ENCODE measurements at regions not wholly inside any gene's neighbourhood (a gene's known extent, or its start where the extent isn't known, plus 50 kb on each side); places are given as distances from the start of the nearest gene placed in this dataset.

DNA sequence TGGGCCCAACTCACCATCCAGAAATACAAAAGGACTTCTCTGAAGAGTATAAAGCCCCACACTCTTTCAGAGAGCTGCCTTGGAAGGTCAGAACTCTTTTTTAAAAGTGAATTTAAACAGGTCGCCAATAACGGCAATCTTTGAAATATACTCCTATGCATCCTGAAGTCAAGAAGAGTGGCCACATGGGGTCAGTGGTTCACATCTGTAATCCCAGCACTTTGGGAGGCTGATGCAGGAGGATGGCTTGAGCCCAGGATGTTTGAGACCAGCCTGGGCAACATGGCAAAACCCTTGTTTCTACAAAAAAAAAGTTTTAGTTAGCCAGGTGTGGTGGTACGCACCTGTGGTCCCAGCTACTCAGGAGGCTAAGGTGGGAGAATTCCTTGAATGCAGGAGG lies 68.1 kb upstream of the FZD7 start:
- Histone ChIP-seq H2AFZ (ENCODE audit: low read depth, low read length) (no peak overlapping the region), H3K79me2 (ENCODE audit: control insufficient read depth, insufficient read depth, low read length) (no peaks in the 10 kb centered on the region), H3K4me2 (ENCODE audit: insufficient read depth, low read length) (no peak overlapping the region), H3K27ac (ENCODE audit: insufficient read depth, low read depth, low read length) (no peak overlapping the region), H3K9ac (replicated peaks; ENCODE audit: extremely low read depth, insufficient read depth, low read length) (no peak overlapping the region), H3K9me3 (replicated peaks; ENCODE audit: control insufficient read depth, insufficient read depth, low read length) (no peaks in the 10 kb centered on the region), H3K27me3 (ENCODE audit: control insufficient read depth in 2 of 2, insufficient read depth in 2 of 2, low read length in 2 of 2) (peaks cover 0 to 2% of the 10 kb centered on the region in 2 experiments), H3K36me3 (ENCODE audit: control insufficient read depth in 2 of 2, extremely low read depth in 1 of 2, insufficient read depth in 2 of 2, low read length in 2 of 2) (no peaks in the 10 kb centered on the region), H3K9me1 (replicated peaks; ENCODE audit: control insufficient read depth, extremely low read depth, insufficient read depth, low read length) (no peaks in the 10 kb centered on the region), H4K20me1 (replicated peaks; ENCODE audit: control insufficient read depth, extremely low read depth, insufficient read depth, low read length) (no peaks in the 10 kb centered on the region), H3K4me3 (replicated peaks in 1 of 3; ENCODE audit: insufficient read depth in 1 of 3, low read depth in 1 of 3, low read length in 3 of 3) (no peak overlapping the region), H3K4me1 (ENCODE audit: control insufficient read depth, extremely low read depth, insufficient read depth, low read length) (no peaks in the 10 kb centered on the region)
- FAIRE-seq (no peak), DNase-seq (ENCODE audit: low read depth, low spot score) (no peak)
- intact Hi-C loops (cut with micrococcal nuclease) (no loop called here), dilution Hi-C loops (cut with MboI; ENCODE audit: extremely low pct_ligation_motif_present, low sequenced_read_pairs) (no loop called here)
- ChIA-PET POLR2A (no interaction called here), CTCF (interaction anchor here (0.8 kb wide), 1 partner anchor 15 kb away, joined by 3 read pairs; no protein-coding TSS in a partner anchor)
- TF ChIP-seq, protein P1, sequence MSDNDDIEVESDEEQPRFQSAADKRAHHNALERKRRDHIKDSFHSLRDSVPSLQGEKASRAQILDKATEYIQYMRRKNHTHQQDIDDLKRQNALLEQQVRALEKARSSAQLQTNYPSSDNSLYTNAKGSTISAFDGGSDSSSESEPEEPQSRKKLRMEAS (IDR thresholded peaks at IDR 0.05; ENCODE audit: insufficient read depth, insufficient read length) = no peak
- no peak for TF ChIP-seq POLR2AphosphoS5 (IDR thresholded peaks at IDR 0.05; ENCODE audit: insufficient read depth, low read depth, low read length)
- TF ChIP-seq, protein P2, sequence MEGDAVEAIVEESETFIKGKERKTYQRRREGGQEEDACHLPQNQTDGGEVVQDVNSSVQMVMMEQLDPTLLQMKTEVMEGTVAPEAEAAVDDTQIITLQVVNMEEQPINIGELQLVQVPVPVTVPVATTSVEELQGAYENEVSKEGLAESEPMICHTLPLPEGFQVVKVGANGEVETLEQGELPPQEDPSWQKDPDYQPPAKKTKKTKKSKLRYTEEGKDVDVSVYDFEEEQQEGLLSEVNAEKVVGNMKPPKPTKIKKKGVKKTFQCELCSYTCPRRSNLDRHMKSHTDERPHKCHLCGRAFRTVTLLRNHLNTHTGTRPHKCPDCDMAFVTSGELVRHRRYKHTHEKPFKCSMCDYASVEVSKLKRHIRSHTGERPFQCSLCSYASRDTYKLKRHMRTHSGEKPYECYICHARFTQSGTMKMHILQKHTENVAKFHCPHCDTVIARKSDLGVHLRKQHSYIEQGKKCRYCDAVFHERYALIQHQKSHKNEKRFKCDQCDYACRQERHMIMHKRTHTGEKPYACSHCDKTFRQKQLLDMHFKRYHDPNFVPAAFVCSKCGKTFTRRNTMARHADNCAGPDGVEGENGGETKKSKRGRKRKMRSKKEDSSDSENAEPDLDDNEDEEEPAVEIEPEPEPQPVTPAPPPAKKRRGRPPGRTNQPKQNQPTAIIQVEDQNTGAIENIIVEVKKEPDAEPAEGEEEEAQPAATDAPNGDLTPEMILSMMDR (IDR thresholded peaks at IDR 0.05; ENCODE audit: extremely low read depth in 1 of 2, insufficient read depth in 1 of 2, low read depth in 1 of 2, low read length in 2 of 2) = no peak
- no peak for TF ChIP-seq MYC (IDR thresholded peaks at IDR 0.05; ENCODE audit: low read depth, low read length)
- TF ChIP-seq FOS (IDR thresholded peaks at IDR 0.05; ENCODE audit: borderline replicate concordance, insufficient read depth, low read length) = no peak
- TF ChIP-seq GATA2 (IDR thresholded peaks at IDR 0.05; ENCODE audit: insufficient read depth, insufficient read length, low read depth, low read length) = no peak
- no peak for TF ChIP-seq JUN (IDR thresholded peaks at IDR 0.05; ENCODE audit: borderline replicate concordance, insufficient read depth, insufficient read length, low read depth)
- TF ChIP-seq POLR2A (IDR thresholded peaks at IDR 0.05; ENCODE audit: low read depth, low read length) = no peak
- no peak for TF ChIP-seq EZH2 (IDR thresholded peaks at IDR 0.05; ENCODE audit: borderline replicate concordance, low read depth, low read length, severe bottlenecking)
- BruUV-seq (replicated peaks) = no TSS peak

Measured in endothelial cell of umbilical vein (primary cell).